IMR-90 (cell line): ENCODE measurements at regions not wholly inside any gene's neighbourhood (a gene's known extent, or its start where the extent isn't known, plus 50 kb on each side); places are given as distances from the start of the nearest gene placed in this dataset.

Source experiments
- ATAC-seq: fragments of 200-7000 bp; cut with Tn5 transposase; 2 replicates; pipeline ENCODE4 v1.9.1; 2020; ENCODE audit warnings: low read depth, mild to moderate bottlenecking, moderate library complexity
- BruUV-seq: library from RNA; stranded (reverse); fragments of 400-500 nt; replicated peaks from 2 replicates; lab custom pipeline; 2021; lab: Mats Ljungman, UMichigan
- CTCF ChIA-PET: fragments of 300-600 bp; formaldehyde crosslinking; extraction: SDS; loops from one replicate; lab custom pipeline; 2021; ENCODE audit warnings: antibody characterized with exemption; lab: Yijun Ruan, JAX
- POLR2A ChIA-PET: fragments of 300-600 bp; sonication (Branson Sonifier 250); formaldehyde crosslinking; loops from one replicate; lab custom pipeline; 2022; ENCODE audit warnings: antibody characterized with exemption; ENCODE audit not compliant: unreplicated experiment; lab: Charles Lee
- DNase-seq: peaks from one replicate; pipeline ENCODE4 v3.0.0; 2013
- H2AFZ ChIP-seq: replicated peaks from 2 replicates; pipeline ENCODE3; 2013; ENCODE audit warnings: low read length, mild to moderate bottlenecking; ENCODE audit not compliant: poor library complexity
- H2AK5ac ChIP-seq: 2 replicates; pipeline ENCODE4 v1.6.1; 2013; ENCODE audit warnings: low read depth, low read length, inconsistent platforms
- H2AK9ac ChIP-seq: replicated peaks from 2 replicates; pipeline ENCODE3; 2013; ENCODE audit warnings: mild to moderate bottlenecking, low read depth, low read length, moderate library complexity; ENCODE audit not compliant: poor library complexity
- H2BK120ac ChIP-seq: 2 replicates; pipeline ENCODE4 v1.6.1; 2013; ENCODE audit warnings: low read depth, low read length, inconsistent platforms
- H2BK15ac ChIP-seq: 3 replicates; pipeline ENCODE4 v1.6.1; 2013; ENCODE audit warnings: low read depth, low read length, inconsistent platforms
- H2BK20ac ChIP-seq: 2 replicates; pipeline ENCODE4 v1.6.1; 2013; ENCODE audit warnings: low read depth, mild to moderate bottlenecking, inconsistent platforms, low read length, moderate library complexity
- H2BK5ac ChIP-seq: 2 replicates; pipeline ENCODE4 v1.6.1; 2013; ENCODE audit warnings: mild to moderate bottlenecking, low read depth, low read length, inconsistent platforms; ENCODE audit not compliant: poor library complexity, severe bottlenecking
- H3K14ac ChIP-seq: replicated peaks from 2 replicates; pipeline ENCODE4 v1.6.1; 2013; ENCODE audit warnings: low read depth, low read length, inconsistent platforms
- H3K18ac ChIP-seq: 2 replicates; pipeline ENCODE4 v1.6.1; 2013; ENCODE audit warnings: low read depth, low read length, control low read depth
- H3K23ac ChIP-seq: 2 replicates; pipeline ENCODE4 v1.6.1; 2013; ENCODE audit warnings: low read depth, low read length, inconsistent platforms
- H3K27ac ChIP-seq: 2 replicates; pipeline ENCODE4 v1.5.1; 2013; ENCODE audit warnings: mild to moderate bottlenecking, control low read depth, low read length; ENCODE audit not compliant: insufficient read depth
- H3K27me3 ChIP-seq: 2 replicates; pipeline ENCODE4 v1.6.1; 2013; ENCODE audit warnings: low read length; ENCODE audit not compliant: control insufficient read depth, insufficient read depth
- H3K36me3 ChIP-seq: 2 replicates; pipeline ENCODE4 v1.6.1; 2013; ENCODE audit warnings: low read length, mixed read lengths; ENCODE audit not compliant: control insufficient read depth, insufficient read depth
- H3K4ac ChIP-seq: 2 replicates; pipeline ENCODE4 v1.6.1; 2013; ENCODE audit warnings: low read depth, low read length, inconsistent platforms
- H3K4me1 ChIP-seq: 2 replicates; pipeline ENCODE4 v1.6.1; 2013; ENCODE audit warnings: low read length, mixed read lengths; ENCODE audit not compliant: control insufficient read depth, insufficient read depth
- H3K4me2 ChIP-seq: 2 replicates; pipeline ENCODE4 v1.6.1; 2013; ENCODE audit warnings: low read depth, mild to moderate bottlenecking, control low read depth, low read length, moderate library complexity
- H3K4me3 ChIP-seq: 2 replicates; pipeline ENCODE4 v1.5.1; 2013; ENCODE audit warnings: low read depth, mild to moderate bottlenecking, control low read depth, low read length, moderate library complexity; ENCODE audit not compliant: insufficient read depth
- H3K56ac ChIP-seq: 2 replicates; pipeline ENCODE4 v1.6.1; 2013; ENCODE audit warnings: low read length, inconsistent platforms; ENCODE audit not compliant: insufficient read depth; ENCODE audit errors: extremely low read depth
- H3K79me1 ChIP-seq, 2 experiments: 2 replicates each; pipeline ENCODE4 v1.6.1; 2013; ENCODE audit warnings: low read length in 2 of 2, inconsistent platforms in 1 of 2, low read depth in 1 of 2
- H3K9ac ChIP-seq: 2 replicates; pipeline ENCODE4 v1.6.1; 2013; ENCODE audit warnings: low read depth, low read length, control low read depth
- H3K9me1 ChIP-seq: 2 replicates; pipeline ENCODE4 v1.6.1; 2013; ENCODE audit warnings: low read length, inconsistent platforms; ENCODE audit not compliant: insufficient read depth
- H3K9me3 ChIP-seq: 2 replicates; pipeline ENCODE4 v1.6.1; 2013; ENCODE audit warnings: low read length; ENCODE audit not compliant: control insufficient read depth, insufficient read depth
- H4K20me1 ChIP-seq: 2 replicates; pipeline ENCODE4 v1.6.1; 2013; ENCODE audit warnings: low read length, inconsistent platforms; ENCODE audit not compliant: insufficient read depth
- H4K5ac ChIP-seq: 2 replicates; pipeline ENCODE4 v1.6.1; 2013; ENCODE audit warnings: mild to moderate bottlenecking, low read depth, low read length, control low read depth
- H4K8ac ChIP-seq, 2 experiments: 2 replicates each; pipeline ENCODE4 v1.6.1; 2013; ENCODE audit warnings: low read depth in 2 of 2, low read length in 2 of 2, control low read depth in 1 of 2, inconsistent platforms in 1 of 2
- H4K91ac ChIP-seq: 2 replicates; pipeline ENCODE4 v1.6.1; 2013; ENCODE audit warnings: low read depth, low read length, inconsistent platforms; ENCODE audit not compliant: insufficient read depth
- BHLHE40 ChIP-seq: fragments of 150-350 bp; IDR thresholded peaks from 2 replicates; pipeline ENCODE4 v1.6.1; 2016; ENCODE audit warnings: mild to moderate bottlenecking, low read depth, low read length
- CHD1 ChIP-seq: IDR thresholded peaks from 2 replicates; pipeline ENCODE4 v1.6.1; 2012; ENCODE audit warnings: low read depth, low read length, improper control_type of control experiment
- MAFK ChIP-seq: IDR thresholded peaks from 2 replicates; pipeline ENCODE4 v1.6.1; 2012; ENCODE audit warnings: low read depth, low read length, improper control_type of control experiment
- MAZ ChIP-seq: IDR thresholded peaks from 2 replicates; pipeline ENCODE4 v1.6.1; 2012; ENCODE audit warnings: low read depth, mild to moderate bottlenecking, low read length, improper control_type of control experiment, moderate library complexity, borderline replicate concordance
- NFE2L2 ChIP-seq: fragments of 150-350 bp; IDR thresholded peaks from 2 replicates; pipeline ENCODE4 v1.6.1; 2016; ENCODE audit warnings: low read depth, mild to moderate bottlenecking, low read length
- RAD21 ChIP-seq: IDR thresholded peaks from 2 replicates; pipeline ENCODE4 v1.6.1; 2012; ENCODE audit warnings: low read length, improper control_type of control experiment
- RCOR1 ChIP-seq: IDR thresholded peaks from 2 replicates; pipeline ENCODE4 v1.6.1; 2012; ENCODE audit warnings: mild to moderate bottlenecking, low read length, improper control_type of control experiment; ENCODE audit not compliant: insufficient replicate concordance
- SMC3 ChIP-seq: fragments of 150-350 bp; IDR thresholded peaks from 2 replicates; pipeline ENCODE4 v1.6.1; 2016; ENCODE audit warnings: low read depth, mild to moderate bottlenecking, antibody characterized with exemption, low read length, moderate library complexity
- WGBS, 2 experiments: methylation state at CpG; one replicate each; pipeline versions ENCODE4 v1.1.5 to v1.1.7; 2013; ENCODE audit warnings: missing lambda C conversion rate in 2 of 2; ENCODE audit not compliant: insufficient read length in 1 of 2; ENCODE audit errors: extremely low coverage in 2 of 2; 5-methylcytosine and 5-hydroxymethylcytosine counted together
- dilution Hi-C: fragments of 300-500 bp; cut with HindIII; formaldehyde crosslinking; loops from one replicate; pipeline ENCODE4 v1.14.3; 2018; ENCODE audit warnings: low sequenced_read_pairs; ENCODE audit not compliant: unreplicated experiment
- in situ Hi-C: fragments of 300-500 bp; cut with MboI; formaldehyde crosslinking; loops from 3 replicates; pipeline ENCODE4 v1.14.3; 2019; ENCODE audit warnings: low sequenced_read_pairs, inconsistent platforms, mixed read lengths
- intact Hi-C: fragments of 100-400 bp; cut with micrococcal nuclease; formaldehyde crosslinking; loops from 2 replicates; pipeline ENCODE4 v1.10.0; 2022
- TF ChIP-seq, protein P1 (sequence below): conservative IDR thresholded peaks from 2 replicates; pipeline ENCODE4 v1.5.1; 2012; ENCODE audit warnings: mild to moderate bottlenecking, low read depth, low read length, improper control_type of control experiment
- TF ChIP-seq, protein P2 (sequence below): fragments of 150-350 bp; IDR thresholded peaks from 2 replicates; pipeline ENCODE4 v1.6.1; 2017; ENCODE audit warnings: mild to moderate bottlenecking, antibody characterized with exemption, low read length, low read depth
- TF ChIP-seq, protein P3 (sequence below): fragments of 150-350 bp; IDR thresholded peaks from 2 replicates; pipeline ENCODE4 v1.6.1; 2016; ENCODE audit warnings: low read depth, mild to moderate bottlenecking, low read length, moderate library complexity, borderline replicate concordance

DNA sequence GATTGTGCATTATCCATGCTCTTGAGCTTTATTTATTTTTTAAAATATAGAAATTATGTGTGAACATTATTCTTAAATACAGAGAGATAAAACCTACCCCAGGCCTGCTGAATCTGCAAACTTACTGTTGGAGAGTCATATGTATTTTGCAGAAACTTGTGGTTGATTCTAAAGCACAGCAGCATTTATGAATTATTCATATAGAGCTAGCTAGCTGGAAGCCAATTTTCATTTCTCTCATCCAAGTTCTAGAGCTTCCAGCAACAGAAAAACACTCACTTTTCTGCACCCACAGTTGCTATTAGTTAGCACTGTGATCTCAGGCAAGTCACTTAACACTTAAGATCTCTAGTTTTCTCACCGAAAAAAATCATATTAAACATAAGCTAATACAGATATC lies 479.5 kb upstream of the FAM47C start:
- Histone ChIP-seq H3K4me3 (no peak overlapping the region), H4K5ac (no peak overlapping the region), H3K9me3 (no peaks in the 10 kb centered on the region), H4K20me1 (no peaks in the 10 kb centered on the region), H3K9ac (no peak overlapping the region), H3K4me1 (no peaks in the 10 kb centered on the region), H3K56ac (no peak overlapping the region), H3K9me1 (no peaks in the 10 kb centered on the region), H2AK9ac (no peak overlapping the region), H3K36me3 (no peaks in the 10 kb centered on the region), H3K27ac (no peak overlapping the region), H2BK5ac (no peak overlapping the region), H3K4me2 (no peak overlapping the region), H3K18ac (no peak overlapping the region), H2BK120ac (no peak overlapping the region), H4K8ac (no peak overlapping the region), H2AK5ac (no peak overlapping the region), H4K91ac (no peak overlapping the region), H2BK20ac (no peak overlapping the region), H3K23ac (no peak overlapping the region), H3K27me3 (no peaks in the 10 kb centered on the region), H3K14ac (no peak overlapping the region), H2AFZ (no peak overlapping the region), H3K79me1 (no peaks in the 10 kb centered on the region), H2BK15ac (no peak overlapping the region), H3K4ac (no peak overlapping the region)
- CTCF ChIA-PET: no interaction called here
- DNase-seq (no peak), ATAC-seq (no peak)
- intact Hi-C loops (no loop called here), dilution Hi-C loops (no loop called here), in situ Hi-C loops (no loop called here)
- no peak for TF ChIP-seq SMC3
- TF ChIP-seq, protein P1, sequence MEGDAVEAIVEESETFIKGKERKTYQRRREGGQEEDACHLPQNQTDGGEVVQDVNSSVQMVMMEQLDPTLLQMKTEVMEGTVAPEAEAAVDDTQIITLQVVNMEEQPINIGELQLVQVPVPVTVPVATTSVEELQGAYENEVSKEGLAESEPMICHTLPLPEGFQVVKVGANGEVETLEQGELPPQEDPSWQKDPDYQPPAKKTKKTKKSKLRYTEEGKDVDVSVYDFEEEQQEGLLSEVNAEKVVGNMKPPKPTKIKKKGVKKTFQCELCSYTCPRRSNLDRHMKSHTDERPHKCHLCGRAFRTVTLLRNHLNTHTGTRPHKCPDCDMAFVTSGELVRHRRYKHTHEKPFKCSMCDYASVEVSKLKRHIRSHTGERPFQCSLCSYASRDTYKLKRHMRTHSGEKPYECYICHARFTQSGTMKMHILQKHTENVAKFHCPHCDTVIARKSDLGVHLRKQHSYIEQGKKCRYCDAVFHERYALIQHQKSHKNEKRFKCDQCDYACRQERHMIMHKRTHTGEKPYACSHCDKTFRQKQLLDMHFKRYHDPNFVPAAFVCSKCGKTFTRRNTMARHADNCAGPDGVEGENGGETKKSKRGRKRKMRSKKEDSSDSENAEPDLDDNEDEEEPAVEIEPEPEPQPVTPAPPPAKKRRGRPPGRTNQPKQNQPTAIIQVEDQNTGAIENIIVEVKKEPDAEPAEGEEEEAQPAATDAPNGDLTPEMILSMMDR: no peak
- no peak for TF ChIP-seq CHD1
- TF ChIP-seq, protein P2, sequence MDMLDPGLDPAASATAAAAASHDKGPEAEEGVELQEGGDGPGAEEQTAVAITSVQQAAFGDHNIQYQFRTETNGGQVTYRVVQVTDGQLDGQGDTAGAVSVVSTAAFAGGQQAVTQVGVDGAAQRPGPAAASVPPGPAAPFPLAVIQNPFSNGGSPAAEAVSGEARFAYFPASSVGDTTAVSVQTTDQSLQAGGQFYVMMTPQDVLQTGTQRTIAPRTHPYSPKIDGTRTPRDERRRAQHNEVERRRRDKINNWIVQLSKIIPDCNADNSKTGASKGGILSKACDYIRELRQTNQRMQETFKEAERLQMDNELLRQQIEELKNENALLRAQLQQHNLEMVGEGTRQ: no peak
- TF ChIP-seq MAZ: no peak
- no peak for TF ChIP-seq BHLHE40
- TF ChIP-seq RCOR1: no peak
- TF ChIP-seq MAFK: no peak
- TF ChIP-seq NFE2L2: no peak
- TF ChIP-seq, protein P3, sequence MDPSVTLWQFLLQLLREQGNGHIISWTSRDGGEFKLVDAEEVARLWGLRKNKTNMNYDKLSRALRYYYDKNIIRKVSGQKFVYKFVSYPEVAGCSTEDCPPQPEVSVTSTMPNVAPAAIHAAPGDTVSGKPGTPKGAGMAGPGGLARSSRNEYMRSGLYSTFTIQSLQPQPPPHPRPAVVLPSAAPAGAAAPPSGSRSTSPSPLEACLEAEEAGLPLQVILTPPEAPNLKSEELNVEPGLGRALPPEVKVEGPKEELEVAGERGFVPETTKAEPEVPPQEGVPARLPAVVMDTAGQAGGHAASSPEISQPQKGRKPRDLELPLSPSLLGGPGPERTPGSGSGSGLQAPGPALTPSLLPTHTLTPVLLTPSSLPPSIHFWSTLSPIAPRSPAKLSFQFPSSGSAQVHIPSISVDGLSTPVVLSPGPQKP: no peak
- TF ChIP-seq RAD21: no peak
- WGBS, 2 experiments: no CpG with 5 or more reads among the region's 1 CpG
- BruUV-seq: no TSS peak
- POLR2A ChIA-PET: no interaction called here
